Skeletal muscle tissue (tissue), 3 donors: ENCODE measurements at regions not wholly inside any gene's neighbourhood (a gene's known extent, or its start where the extent isn't known, plus 50 kb on each side); places are given as distances from the start of the nearest gene placed in this dataset.

Experiments used
- H3K27ac ChIP-seq: one replicate; pipeline ENCODE4 v1.7.0; 2013; ENCODE audit warnings: mild to moderate bottlenecking, low read depth, low read length, inconsistent platforms
- H3K27me3 ChIP-seq, 3 donors: one replicate each; pipeline ENCODE4 v1.7.0; 2013; ENCODE audit warnings: low read length in 3 of 3; ENCODE audit not compliant: control insufficient read depth in 3 of 3, insufficient read depth in 3 of 3
- H3K36me3 ChIP-seq, 3 donors: one replicate each; pipeline ENCODE4 v1.7.0; 2013; ENCODE audit warnings: low read length in 3 of 3; ENCODE audit not compliant: control insufficient read depth in 3 of 3, insufficient read depth in 3 of 3
- H3K4me1 ChIP-seq, 3 donors: one replicate each; pipeline ENCODE4 v1.7.0; 2013; ENCODE audit warnings: low read length in 3 of 3, mild to moderate bottlenecking in 3 of 3; ENCODE audit not compliant: control insufficient read depth in 3 of 3, insufficient read depth in 3 of 3
- H3K4me3 ChIP-seq, 3 donors: one replicate each; pipeline ENCODE4 v1.7.0; 2013; ENCODE audit warnings: low read length in 3 of 3
- H3K9ac ChIP-seq, 3 donors: one replicate each; pipeline ENCODE4 v1.7.0; 2013; ENCODE audit warnings: low read length in 3 of 3, mild to moderate bottlenecking in 3 of 3, moderate library complexity in 2 of 3, low read depth in 1 of 3
- H3K9me3 ChIP-seq, 3 donors: one replicate each; pipeline ENCODE4 v1.7.0; 2013; ENCODE audit warnings: low read length in 3 of 3; ENCODE audit not compliant: control insufficient read depth in 3 of 3
- donor health status: Osteomylitis.

DNA sequence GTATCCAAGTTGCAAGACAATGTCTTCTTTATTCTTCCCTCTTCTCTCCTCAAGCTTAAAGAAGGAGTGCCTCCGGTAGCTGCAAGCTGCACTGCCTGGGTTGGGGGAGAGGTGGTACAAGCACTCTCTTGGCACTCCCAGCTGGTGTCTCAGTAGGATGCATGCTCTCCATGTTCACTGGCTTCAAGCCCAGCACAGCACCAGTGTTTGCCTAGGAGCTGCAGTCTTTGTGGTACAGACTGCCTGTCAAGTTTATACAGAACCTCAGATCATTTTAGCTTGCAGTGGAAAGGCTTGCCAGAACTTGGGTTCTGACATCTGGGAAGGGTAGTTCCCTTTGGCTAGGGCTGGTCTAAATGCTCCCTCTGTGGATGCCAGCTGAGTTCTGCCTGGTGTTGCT lies 505.6 kb downstream of the MAN2A1 start:
- H3K36me3 ChIP-seq, result no peaks in the 10 kb centered on the region
- H3K27me3 ChIP-seq, result no peaks in the 10 kb centered on the region
- H3K4me1 ChIP-seq, result no peaks in the 10 kb centered on the region
- H3K27ac ChIP-seq, result no peak overlapping the region
- no peak overlapping the region for H3K4me3 ChIP-seq
- no peak overlapping the region for H3K9ac ChIP-seq
- peaks cover 0 to 3% (median 2%) of the 10 kb centered on the region in 3 donors for H3K9me3 ChIP-seq

DNA sequence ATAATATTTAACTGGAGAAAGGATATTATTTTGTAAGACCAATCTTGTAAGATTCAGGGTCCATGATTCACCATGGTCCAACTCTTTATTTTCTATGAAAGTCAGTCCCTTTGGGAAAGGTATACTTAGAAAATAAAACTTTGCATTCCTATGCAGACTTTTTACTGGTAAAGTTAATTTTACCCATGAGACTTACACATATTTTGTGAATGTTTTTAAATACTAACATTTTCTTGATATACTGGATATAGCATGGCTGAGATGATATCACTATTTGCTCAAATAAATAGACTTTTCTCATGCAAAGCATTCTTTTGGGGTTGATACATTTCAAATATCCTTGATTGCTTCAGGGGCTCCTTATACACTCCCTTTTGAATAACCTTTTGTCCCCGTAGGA lies 512.1 kb downstream of the MAN2A1 start:
- H3K36me3 ChIP-seq, result no peaks in the 10 kb centered on the region
- no peak overlapping the region for H3K27ac ChIP-seq
- H3K9ac ChIP-seq, result no peak overlapping the region
- H3K4me3 ChIP-seq, result no peak overlapping the region
- no peaks in the 10 kb centered on the region for H3K4me1 ChIP-seq
- no peaks in the 10 kb centered on the region for H3K27me3 ChIP-seq
- H3K9me3 ChIP-seq, result peaks cover 0 to 3% (median 0%) of the 10 kb centered on the region in 3 donors

DNA sequence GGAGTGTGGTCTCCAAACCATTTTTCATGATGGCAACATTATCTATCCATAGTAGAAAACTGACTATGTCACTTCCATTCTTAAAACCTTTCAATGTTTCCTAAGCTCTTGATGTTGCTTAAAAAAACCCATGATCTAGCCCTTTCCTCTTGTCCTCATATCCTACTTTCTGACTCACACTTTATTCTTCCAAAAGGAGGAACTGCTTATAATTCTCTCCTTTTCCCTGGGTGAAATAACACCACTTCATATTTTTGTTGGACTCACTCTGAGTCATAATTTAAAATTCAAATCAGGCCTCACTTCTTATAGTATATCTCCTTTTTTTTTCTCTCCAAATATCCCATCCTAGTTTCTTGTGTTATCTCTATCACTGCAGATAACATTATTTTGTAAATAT lies 513.9 kb downstream of the MAN2A1 start:
- H3K4me3 ChIP-seq, result no peak overlapping the region
- no peaks in the 10 kb centered on the region for H3K27me3 ChIP-seq
- H3K9ac ChIP-seq, result no peak overlapping the region
- H3K9me3 ChIP-seq, result peaks cover 0 to 3% (median 0%) of the 10 kb centered on the region in 3 donors
- no peaks in the 10 kb centered on the region for H3K4me1 ChIP-seq
- no peak overlapping the region for H3K27ac ChIP-seq
- H3K36me3 ChIP-seq, result no peaks in the 10 kb centered on the region

DNA sequence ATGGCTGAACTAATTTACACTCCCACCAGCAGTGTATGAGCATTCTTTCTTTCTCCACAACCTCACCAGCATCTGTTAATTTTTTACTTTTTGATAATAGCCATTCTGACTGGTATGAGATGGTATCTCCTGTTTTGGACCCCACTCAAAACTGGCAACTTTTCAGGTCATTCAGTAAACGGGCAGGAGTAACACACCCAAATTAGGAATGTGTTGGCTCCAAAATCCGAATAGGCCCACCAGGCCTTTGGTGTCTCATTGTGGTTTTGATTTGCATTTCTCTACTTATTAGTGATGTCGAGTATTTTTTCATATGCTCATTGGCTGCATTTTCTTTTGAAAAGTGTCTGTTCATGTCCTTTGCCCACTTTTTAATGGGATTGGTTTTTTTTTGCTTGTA lies 517.1 kb downstream of the TMEM232 start:
- Histone ChIP-seq H3K27me3 (no peaks in the 10 kb centered on the region), H3K4me3 (no peak overlapping the region), H3K4me1 (no peaks in the 10 kb centered on the region), H3K9ac (no peak overlapping the region), H3K27ac (no peak overlapping the region), H3K36me3 (no peaks in the 10 kb centered on the region), H3K9me3 (no peaks in the 10 kb centered on the region)

DNA sequence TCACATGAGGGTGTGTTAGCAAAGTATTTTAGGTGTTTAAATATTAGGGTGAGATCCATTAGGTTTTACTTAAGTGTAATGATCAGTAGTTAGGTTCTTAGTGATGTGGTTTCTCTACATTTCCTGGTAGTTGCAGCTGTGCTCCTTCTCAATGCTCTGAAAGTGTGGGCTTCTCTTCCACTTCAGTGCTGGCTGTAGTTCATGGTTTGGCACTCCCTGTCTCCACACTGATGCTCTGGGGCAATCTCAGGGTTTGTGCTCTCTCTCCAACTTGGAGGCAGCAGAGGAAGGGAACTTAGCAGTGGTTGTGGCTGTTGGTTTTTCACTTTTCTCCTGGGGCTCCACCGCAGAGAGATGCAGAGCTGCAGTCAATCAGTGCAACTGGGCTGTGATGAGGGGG lies 507.5 kb downstream of the TMEM232 start:
- H3K4me3 ChIP-seq, result no peak overlapping the region
- no peaks in the 10 kb centered on the region for H3K36me3 ChIP-seq
- H3K9me3 ChIP-seq, result peaks cover 0 to 8% (median 5%) of the 10 kb centered on the region in 3 donors
- H3K27ac ChIP-seq, result no peak overlapping the region
- H3K27me3 ChIP-seq, result no peaks in the 10 kb centered on the region
- no peak overlapping the region for H3K9ac ChIP-seq
- H3K4me1 ChIP-seq, result no peaks in the 10 kb centered on the region

DNA sequence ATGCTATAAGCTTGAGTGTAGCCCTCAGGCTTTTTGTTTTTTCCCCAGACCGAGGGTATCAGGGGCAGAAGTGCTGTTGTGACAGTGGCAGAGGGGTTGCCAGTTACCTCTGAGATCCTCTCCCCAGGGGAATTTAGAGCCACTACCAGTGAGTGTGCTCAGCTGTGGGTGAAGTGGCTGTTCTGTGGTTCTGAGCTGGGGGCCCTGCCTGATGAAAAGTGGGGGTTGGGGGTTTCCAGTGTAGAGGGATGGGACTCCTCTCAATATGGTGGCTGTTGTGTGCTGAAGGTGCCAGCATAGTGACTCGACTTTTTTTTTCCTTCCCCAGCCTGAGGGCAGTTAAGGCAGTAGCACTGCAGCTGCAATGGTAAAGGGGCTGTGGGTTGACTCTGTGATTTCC lies 506.7 kb downstream of the TMEM232 start:
- no peaks in the 10 kb centered on the region for H3K4me1 ChIP-seq
- peaks cover 0 to 8% (median 5%) of the 10 kb centered on the region in 3 donors for H3K9me3 ChIP-seq
- H3K9ac ChIP-seq, result no peak overlapping the region
- no peaks in the 10 kb centered on the region for H3K36me3 ChIP-seq
- no peak overlapping the region for H3K4me3 ChIP-seq
- H3K27me3 ChIP-seq, result no peaks in the 10 kb centered on the region
- no peak overlapping the region for H3K27ac ChIP-seq

- no peak overlapping the region for H3K4me3 ChIP-seq
- H3K9me3 ChIP-seq, result peaks cover 0 to 10% (median 5%) of the 10 kb centered on the region in 3 donors
These were observed 505.4 kb downstream of the TMEM232 start for GRCh38 chr5:110221036-110221435.

GRCh38 chr5:110224050-110224449 lies 502.4 kb downstream of the TMEM232 start:
- H3K36me3 ChIP-seq, result no peaks in the 10 kb centered on the region
- no peaks in the 10 kb centered on the region for H3K27me3 ChIP-seq
- peaks cover 0 to 15% (median 7%) of the 10 kb centered on the region in 3 donors for H3K9me3 ChIP-seq
- H3K4me1 ChIP-seq, result no peaks in the 10 kb centered on the region
- no peak overlapping the region for H3K9ac ChIP-seq
- no peak overlapping the region for H3K4me3 ChIP-seq
- H3K27ac ChIP-seq, result no peak overlapping the region

More at GRCh38 chr5:110221036-110221435, 505.4 kb downstream of the TMEM232 start:
- H3K4me1 ChIP-seq, result no peaks in the 10 kb centered on the region
- H3K36me3 ChIP-seq, result no peaks in the 10 kb centered on the region
- no peaks in the 10 kb centered on the region for H3K27me3 ChIP-seq
- H3K27ac ChIP-seq, result no peak overlapping the region
- no peak overlapping the region for H3K9ac ChIP-seq

DNA sequence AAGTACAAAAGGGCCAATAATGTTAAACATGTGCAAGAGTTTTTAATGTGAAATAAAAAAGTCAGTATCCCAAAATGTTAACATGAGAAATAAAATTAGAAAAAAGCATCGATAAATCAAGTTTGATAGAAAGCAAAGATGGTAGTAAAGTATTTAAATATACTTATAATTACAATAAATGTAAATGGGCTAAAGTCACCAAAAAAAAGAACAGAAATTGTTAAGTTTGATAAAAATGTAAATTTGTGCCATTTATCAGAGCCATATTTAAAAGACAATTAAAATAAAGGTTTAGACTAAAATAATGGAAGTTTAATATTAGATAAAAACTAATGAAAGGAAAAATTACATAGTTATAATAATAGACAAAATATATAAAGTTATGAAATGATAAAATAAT lies 500.5 kb downstream of the TMEM232 start:
- H3K27me3 ChIP-seq, result no peaks in the 10 kb centered on the region
- no peak overlapping the region for H3K27ac ChIP-seq
- no peaks in the 10 kb centered on the region for H3K4me1 ChIP-seq
- H3K4me3 ChIP-seq, result no peak overlapping the region
- peaks cover 0 to 11% (median 7%) of the 10 kb centered on the region in 3 donors for H3K9me3 ChIP-seq
- no peak overlapping the region for H3K9ac ChIP-seq
- no peaks in the 10 kb centered on the region for H3K36me3 ChIP-seq

DNA sequence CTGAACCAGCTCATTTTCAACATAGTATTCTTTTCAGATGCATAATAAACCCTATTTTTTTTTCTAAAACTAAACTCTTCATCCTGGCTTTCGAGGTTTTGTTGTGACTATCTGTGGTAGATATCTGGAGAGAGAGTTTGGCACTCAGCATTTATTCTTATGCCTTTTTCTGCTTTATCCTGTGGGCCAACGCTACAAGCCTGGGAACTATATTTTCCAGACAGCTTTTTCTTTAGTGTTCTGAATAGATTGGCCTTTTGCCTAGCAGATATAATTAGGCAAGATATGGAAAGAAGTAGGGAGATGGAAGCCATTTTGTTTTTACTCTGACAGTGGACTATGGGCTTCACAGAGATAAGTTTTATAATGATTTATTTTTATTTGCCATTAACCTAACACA lies 486.7 kb downstream of the TMEM232 start:
- no peaks in the 10 kb centered on the region for H3K27me3 ChIP-seq
- no peaks in the 10 kb centered on the region for H3K36me3 ChIP-seq
- H3K4me1 ChIP-seq, result no peaks in the 10 kb centered on the region
- no peak overlapping the region for H3K27ac ChIP-seq
- peaks cover 0 to 2% (median 0%) of the 10 kb centered on the region in 3 donors for H3K9me3 ChIP-seq
- no peak overlapping the region for H3K4me3 ChIP-seq
- H3K9ac ChIP-seq, result no peak overlapping the region

DNA sequence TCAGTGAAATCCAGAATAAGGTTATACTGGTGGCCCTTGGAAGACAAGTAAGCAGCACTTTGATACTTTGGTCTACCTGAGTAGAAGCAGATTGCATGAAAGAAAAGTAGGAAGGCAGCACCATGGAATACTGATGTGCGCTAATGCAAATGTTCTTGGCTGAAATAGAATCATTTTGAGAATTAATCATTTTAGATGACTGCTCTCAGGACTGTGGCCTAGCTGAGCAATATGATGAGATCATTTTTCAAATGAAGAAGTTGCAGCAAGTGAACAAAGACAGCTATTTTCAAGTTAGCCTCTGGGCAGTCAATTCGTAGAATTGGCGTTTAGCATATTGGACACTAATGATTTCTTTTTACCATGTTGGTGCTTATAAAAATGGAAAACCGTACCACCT lies 483.5 kb downstream of the TMEM232 start:
- H3K36me3 ChIP-seq, result no peaks in the 10 kb centered on the region
- H3K9me3 ChIP-seq, result peaks cover 0 to 2% (median 0%) of the 10 kb centered on the region in 3 donors
- H3K4me3 ChIP-seq, result no peak overlapping the region
- H3K27ac ChIP-seq, result no peak overlapping the region
- H3K4me1 ChIP-seq, result no peaks in the 10 kb centered on the region
- no peaks in the 10 kb centered on the region for H3K27me3 ChIP-seq
- H3K9ac ChIP-seq, result no peak overlapping the region
